Activated CD4-positive, CD25-positive, alpha-beta regulatory T cell (primary cell): ENCODE measurements at regions not wholly inside any gene's neighbourhood (a gene's known extent, or its start where the extent isn't known, plus 50 kb on each side); places are given as distances from the start of the nearest gene placed in this dataset.

Source experiments
- DNase-seq, 4 experiments: peaks; one replicate each; lab custom pipeline; 2025; lab: John Stamatoyannopoulos, UW

- no peak for DNase-seq
Observed at GRCh38 chr10:111921821-111922220, 261.7 kb downstream of the GPAM start.

GRCh38 chr10:111923032-111923431 lies 260.5 kb downstream of the GPAM start:
- no peak for DNase-seq

GRCh38 chr10:111926286-111926685 lies 257.3 kb downstream of the GPAM start:
- no peak for DNase-seq

GRCh38 chr10:111933937-111934336 lies 249.6 kb downstream of the GPAM start:
- no peak for DNase-seq

DNA sequence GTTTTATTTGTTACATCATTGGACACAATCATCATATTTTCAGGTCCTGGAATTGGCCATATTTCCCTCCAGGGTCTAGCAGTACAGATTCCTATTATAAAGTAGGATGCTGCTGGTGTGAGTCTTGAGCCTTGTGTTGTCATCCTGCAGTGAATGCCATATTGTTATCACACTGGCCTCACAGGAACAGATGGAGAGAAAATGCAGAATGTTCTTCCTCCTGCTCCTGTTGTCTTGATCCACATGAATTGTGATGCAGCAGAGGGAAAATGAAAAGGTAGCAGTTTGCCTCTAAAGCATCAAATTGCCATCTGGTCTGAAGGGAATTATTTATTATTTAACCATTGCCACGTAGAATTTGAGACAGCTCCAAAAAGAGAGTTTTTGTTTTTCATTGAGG lies 248.6 kb downstream of the GPAM start:
- no peak for DNase-seq

DNA sequence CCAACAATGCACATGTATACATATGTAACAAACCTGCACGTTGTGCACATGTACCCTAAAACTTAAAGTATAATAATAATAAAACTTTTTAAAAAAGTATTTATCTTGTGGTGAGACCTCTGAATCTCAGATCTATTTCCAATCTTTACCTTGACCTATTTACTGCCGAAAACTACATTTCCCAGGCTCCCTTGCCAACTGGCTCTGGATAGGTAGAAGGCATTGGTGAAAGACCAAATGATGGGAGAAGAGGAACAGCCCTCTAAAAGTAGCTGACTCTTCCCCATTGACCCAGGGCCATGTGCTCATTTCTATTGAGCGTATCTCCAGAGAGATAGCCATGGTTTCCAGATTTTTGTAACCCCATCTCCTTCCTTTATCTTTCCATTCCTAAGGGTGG lies 247.4 kb downstream of the GPAM start:
- DNase-seq: no peak

GRCh38 chr10:111944331-111944730 lies 239.2 kb downstream of the GPAM start:
- DNase-seq: no peak

DNA sequence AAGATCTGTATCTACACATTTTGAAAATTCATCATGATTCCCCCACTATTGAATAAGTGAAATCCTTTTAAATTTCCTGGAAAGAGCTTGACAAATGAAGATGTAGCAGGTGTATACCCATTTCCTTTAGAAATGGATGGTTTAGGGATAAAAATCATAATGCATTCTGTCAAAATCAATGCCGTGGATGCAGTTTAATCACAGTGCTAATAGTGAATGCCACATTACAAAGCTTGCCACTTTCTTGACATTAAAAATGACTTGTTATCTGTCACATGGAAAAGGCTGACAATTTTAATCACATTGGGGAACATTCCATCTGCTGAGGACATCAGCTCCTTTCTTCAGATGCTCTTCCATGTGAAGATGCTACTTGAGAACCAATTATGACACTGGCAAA lies 229.6 kb downstream of the GPAM start:
- DNase-seq: no peak

- no peak for DNase-seq
Observed at GRCh38 chr10:111954386-111954785, 229.2 kb downstream of the GPAM start.

GRCh38 chr10:111956841-111957240 lies 226.7 kb downstream of the GPAM start:
- DNase-seq: no peak

GRCh38 chr10:111962951-111963350 lies 220.6 kb downstream of the GPAM start:
- no peak for DNase-seq

DNA sequence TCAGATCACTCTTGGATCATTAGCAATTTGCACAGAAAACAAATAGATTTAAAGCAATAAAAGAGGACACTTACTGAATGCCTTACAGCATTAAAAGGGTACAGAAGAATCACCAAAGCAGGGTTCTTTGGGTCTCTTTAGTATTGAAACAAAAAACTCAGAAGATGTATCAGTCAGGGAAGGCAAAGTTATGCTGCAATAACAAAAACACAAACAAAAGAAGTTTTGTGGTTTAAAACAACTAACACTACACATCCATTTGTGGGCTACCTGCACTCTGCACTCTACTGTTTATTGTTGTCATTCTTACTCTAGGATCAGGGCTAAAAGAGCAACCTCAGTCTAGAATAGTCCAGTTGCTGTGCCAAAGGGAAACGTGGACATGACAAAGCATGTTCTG lies 216.4 kb downstream of the GPAM start:
- no peak for DNase-seq

DNA sequence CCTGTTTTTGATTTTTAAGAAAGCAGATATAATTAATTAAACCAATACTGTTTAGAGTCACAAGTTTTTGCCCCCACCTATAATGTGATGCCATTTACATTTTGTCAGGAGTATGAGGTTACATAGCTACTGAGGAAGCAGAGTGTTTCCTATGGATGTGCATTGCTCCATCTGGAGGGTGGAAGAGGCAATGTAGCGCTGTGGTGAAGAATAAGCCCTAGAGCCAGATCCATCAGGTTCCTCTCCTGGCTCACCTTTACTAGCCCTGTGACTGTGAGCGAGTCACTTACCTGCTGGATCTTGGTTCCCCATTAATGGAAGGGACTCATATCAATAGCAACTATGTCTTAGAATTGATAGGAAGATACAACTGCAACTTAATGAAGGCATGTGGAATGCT lies 216.0 kb downstream of the GPAM start:
- no peak for DNase-seq

DNA sequence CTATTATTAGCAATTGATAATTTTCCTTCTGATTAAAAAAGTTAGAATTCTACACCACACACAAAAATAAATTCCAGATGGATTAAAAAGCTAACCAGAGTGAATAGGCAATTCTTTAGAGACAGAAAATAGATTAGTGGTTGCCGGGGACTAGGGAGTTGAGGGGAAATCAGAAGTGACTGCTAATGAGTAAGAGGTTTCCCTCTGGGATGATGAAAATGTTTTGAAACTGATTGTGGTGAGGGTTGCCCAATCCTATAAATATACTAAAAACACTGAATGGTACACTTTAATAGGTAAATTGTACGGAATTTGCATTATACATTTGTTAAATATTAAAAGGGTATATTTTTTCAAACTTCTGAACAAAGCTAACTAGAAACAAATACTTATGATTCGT lies 214.9 kb downstream of the GPAM start:
- DNase-seq: no peak

GRCh38 chr10:111970111-111970510 lies 213.5 kb downstream of the GPAM start:
- no peak for DNase-seq

GRCh38 chr10:111972109-111972508 lies 211.5 kb downstream of the GPAM start:
- DNase-seq: no peak

DNA sequence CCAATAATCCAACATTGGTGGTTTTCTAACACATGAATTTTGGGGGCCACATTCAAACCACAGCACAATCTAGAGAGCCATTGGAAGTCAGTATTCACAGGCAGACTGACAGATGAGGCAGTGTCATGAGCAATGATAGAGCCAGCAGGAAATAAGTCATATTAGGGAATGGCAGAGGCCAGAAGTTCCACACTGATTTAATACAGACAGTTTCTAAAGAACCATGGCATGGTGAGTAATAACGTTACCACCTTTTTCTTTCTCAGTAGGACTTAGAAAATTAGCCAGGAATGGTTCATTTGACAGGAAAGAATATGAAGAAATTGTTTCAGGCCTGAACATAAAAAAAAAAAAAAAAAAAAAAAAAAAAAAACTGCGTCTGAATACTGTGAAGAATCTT lies 210.3 kb downstream of the GPAM start:
- no peak for DNase-seq

- DNase-seq: no peak
Observed at GRCh38 chr10:111973826-111974225, 209.7 kb downstream of the GPAM start.

- no peak for DNase-seq
Observed at GRCh38 chr10:111974325-111974724, 209.2 kb downstream of the GPAM start.

GRCh38 chr10:111976557-111976956 lies 207.0 kb downstream of the GPAM start:
- no peak for DNase-seq

GRCh38 chr10:111984057-111984456 lies 199.5 kb downstream of the GPAM start:
- no peak for DNase-seq

- no peak for DNase-seq
Observed at GRCh38 chr10:111986079-111986478, 197.5 kb downstream of the GPAM start.

GRCh38 chr10:111988646-111989045 lies 194.9 kb downstream of the GPAM start:
- no peak for DNase-seq

DNA sequence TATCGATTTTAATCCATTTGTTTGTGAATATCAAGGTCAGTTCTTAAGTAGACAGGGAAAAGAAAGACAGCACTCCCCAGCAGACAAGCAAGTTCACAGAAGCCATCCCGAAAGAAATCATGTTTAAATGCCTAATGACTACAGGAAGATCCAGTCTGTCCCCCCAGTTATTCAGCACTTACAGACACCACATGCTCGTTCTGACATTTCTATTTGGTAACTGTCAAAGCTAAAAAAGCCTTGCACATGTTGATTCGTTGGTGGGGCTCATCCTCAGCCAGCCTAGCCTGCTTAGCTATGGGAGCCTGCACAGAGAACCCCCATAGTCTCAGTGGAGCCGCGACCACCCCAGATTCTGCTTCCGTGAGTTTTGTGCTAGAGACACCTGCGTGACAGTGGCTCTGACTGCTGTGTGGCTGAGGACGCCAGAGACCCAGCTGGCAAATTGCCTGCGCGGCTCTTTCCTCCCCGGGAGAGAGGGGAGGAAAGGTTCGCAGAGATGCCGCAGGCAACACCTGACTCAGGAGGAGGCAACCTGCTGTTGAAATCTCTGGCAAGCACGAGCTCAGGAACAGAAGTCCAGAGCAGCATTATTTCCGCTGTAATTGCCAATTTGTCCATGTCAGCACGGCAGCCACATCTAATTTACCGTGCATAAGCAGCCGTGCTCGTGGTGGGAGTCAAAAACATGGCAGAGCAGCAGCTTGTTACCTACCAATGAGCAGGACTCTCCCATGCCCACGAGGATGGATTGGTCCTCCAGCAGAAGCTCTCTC lies 194.2 kb downstream of the GPAM start:
- DNase-seq: peak in 1 of 4 experiments; percentile 1
